ENCODE measurements at regions not wholly inside any gene's neighbourhood (a gene's known extent, or its start where the extent isn't known, plus 50 kb on each side); places are given as distances from the start of the nearest gene placed in this dataset.

DNA sequence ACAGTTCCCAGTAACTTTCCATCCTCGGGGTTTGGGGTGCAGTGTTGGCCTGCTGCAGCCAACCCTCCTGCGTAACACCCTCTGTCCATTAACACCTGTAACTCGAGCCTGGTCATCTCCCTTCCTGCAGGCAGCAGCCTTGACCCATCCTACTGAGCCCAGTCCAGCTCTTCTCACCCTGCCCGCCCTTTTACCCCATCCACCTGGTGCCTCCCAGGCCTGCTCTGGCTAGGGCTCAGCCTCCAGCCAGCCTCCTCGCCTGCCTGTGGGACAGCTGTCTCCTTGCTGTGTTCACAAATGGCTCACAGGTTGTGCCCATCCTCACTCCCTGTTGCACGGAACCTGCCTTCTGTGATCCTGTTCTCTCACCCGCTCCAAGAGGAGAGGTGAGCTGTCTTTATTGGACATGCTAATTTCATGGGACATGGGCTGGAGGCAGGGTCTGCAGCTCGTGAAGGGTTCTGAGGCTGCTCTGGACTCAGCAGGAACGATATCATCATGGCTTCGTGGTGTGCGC lies 277.2 kb upstream of the TCERG1L start:
- no peak for ATAC-seq
- Histone ChIP-seq H3K4me1 (no peaks in the 10 kb centered on the region), H3K9me3 (no peaks in the 10 kb centered on the region), H3K4me3 (no peak overlapping the region), H3K36me3 (no peaks in the 10 kb centered on the region), H3K27me3 (ENCODE audit: low read depth) (no peaks in the 10 kb centered on the region), H3K27ac (no peak overlapping the region)
- intact Hi-C loops (cut with DNase I) = no loop called here
- TF ChIP-seq, protein P1, sequence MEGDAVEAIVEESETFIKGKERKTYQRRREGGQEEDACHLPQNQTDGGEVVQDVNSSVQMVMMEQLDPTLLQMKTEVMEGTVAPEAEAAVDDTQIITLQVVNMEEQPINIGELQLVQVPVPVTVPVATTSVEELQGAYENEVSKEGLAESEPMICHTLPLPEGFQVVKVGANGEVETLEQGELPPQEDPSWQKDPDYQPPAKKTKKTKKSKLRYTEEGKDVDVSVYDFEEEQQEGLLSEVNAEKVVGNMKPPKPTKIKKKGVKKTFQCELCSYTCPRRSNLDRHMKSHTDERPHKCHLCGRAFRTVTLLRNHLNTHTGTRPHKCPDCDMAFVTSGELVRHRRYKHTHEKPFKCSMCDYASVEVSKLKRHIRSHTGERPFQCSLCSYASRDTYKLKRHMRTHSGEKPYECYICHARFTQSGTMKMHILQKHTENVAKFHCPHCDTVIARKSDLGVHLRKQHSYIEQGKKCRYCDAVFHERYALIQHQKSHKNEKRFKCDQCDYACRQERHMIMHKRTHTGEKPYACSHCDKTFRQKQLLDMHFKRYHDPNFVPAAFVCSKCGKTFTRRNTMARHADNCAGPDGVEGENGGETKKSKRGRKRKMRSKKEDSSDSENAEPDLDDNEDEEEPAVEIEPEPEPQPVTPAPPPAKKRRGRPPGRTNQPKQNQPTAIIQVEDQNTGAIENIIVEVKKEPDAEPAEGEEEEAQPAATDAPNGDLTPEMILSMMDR (IDR thresholded peaks at IDR 0.05) = no peak
- no peak for DNase-seq

DNA sequence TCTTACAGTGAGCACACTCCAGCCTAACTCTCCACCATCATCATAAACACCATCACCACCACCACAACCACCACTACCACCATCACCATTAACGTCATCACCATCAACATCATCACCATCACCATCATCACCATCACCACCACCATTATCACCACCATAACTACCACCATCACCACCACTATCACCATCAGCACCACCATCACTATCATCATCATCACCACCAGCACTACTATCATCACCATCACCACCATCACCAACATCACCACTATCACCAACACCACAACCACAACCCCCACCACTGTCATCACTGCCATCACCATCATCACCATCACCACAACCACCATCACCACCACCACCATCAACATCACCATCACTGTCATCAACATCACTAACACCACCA lies 279.0 kb upstream of the TCERG1L start:
- H3K4me1 ChIP-seq = no peaks in the 10 kb centered on the region
- H3K9me3 ChIP-seq = no peaks in the 10 kb centered on the region
- no peak overlapping the region for H3K27ac ChIP-seq
- H3K36me3 ChIP-seq = no peaks in the 10 kb centered on the region
- DNase-seq (no peak), ATAC-seq (no peak)
- TF ChIP-seq, protein P1 (IDR thresholded peaks at IDR 0.05) = no peak
- intact Hi-C loops (cut with DNase I) = no loop called here
- no peaks in the 10 kb centered on the region for H3K27me3 ChIP-seq (ENCODE audit: low read depth)
- no peak overlapping the region for H3K4me3 ChIP-seq

DNA sequence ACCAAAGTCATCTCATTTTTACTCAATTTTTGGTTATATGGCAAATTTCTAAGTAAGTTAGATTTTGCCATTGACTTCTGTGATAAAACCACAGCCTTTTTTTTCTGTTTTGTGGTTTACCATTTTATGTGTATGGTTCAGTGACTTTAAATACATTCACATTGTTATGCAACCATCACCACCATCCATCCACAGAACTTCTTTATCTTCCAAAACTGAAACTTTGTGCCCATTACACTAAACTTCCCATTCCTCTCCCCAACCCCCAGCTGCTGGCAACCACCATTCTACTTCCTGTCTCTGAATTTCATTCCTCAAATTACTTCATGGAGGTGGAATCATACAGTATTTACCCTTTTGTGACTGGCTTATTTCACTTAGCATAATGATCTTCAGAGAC lies 280.4 kb upstream of the TCERG1L start:
- intact Hi-C loops (cut with DNase I) = no loop called here
- H3K4me3 ChIP-seq = no peak overlapping the region
- H3K27me3 ChIP-seq (ENCODE audit: low read depth) = no peaks in the 10 kb centered on the region
- no peaks in the 10 kb centered on the region for H3K9me3 ChIP-seq
- TF ChIP-seq, protein P1 (IDR thresholded peaks at IDR 0.05) = no peak
- no peaks in the 10 kb centered on the region for H3K4me1 ChIP-seq
- DNase-seq = no peak
- ATAC-seq = no peak
- H3K36me3 ChIP-seq = no peaks in the 10 kb centered on the region
- H3K27ac ChIP-seq = no peak overlapping the region

DNA sequence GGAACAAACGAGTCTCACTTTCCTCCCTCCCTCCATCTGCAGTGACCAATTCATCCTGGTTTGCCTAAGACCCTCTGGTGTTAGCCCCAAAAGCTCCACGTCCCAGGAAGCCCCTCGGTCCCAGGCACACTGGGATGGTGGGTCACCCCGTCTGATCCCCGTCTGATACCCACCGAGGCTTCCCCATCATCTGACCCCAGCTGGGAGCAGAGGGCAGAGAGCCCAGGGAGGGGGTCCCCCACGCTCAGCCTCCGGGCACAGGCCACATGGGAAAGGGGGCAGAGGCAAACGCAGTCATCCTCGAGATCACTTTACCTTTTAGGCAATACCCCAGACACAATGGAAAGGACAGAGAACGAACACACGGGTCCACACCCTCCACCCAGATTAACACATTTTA lies 291.6 kb upstream of the PPP2R2D start:
- peaks cover 10% of the 10 kb centered on the region for H3K9me3 ChIP-seq
- intact Hi-C loops (cut with DNase I) = no loop called here
- no peak overlapping the region for H3K27ac ChIP-seq
- H3K4me1 ChIP-seq = no peaks in the 10 kb centered on the region
- ATAC-seq = no peak
- DNase-seq = no peak
- TF ChIP-seq, protein P1 (IDR thresholded peaks at IDR 0.05) = no peak
- H3K36me3 ChIP-seq = no peaks in the 10 kb centered on the region
- H3K4me3 ChIP-seq = no peak overlapping the region
- H3K27me3 ChIP-seq (ENCODE audit: low read depth) = no peaks in the 10 kb centered on the region

DNA sequence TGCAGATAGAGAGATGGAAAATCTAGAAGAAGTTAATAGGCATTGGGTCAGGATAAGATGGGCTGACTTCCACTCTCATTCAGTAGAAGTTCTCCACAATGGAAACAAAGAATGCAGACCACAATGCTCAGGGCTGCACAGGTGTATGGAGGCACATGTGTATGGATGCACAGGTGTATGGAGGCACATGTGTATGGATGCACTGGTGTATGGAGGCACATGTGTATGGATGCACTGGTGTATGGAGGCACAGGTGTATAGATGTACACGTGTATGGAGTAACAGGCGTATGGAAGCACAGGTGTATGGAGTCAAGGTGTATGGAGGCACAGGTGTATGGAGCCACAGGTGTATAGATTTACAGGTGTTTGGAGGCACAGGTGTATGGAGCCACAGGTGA lies 285.7 kb upstream of the PPP2R2D start:
- no peaks in the 10 kb centered on the region for H3K9me3 ChIP-seq
- no peak for DNase-seq
- intact Hi-C loops (cut with DNase I) = no loop called here

More for the DNA sequence above, 285.7 kb upstream of the PPP2R2D start:
- H3K4me1 ChIP-seq = no peaks in the 10 kb centered on the region
- no peak overlapping the region for H3K27ac ChIP-seq
- ATAC-seq = no peak
- H3K4me3 ChIP-seq = no peak overlapping the region
- H3K36me3 ChIP-seq = no peaks in the 10 kb centered on the region
- H3K27me3 ChIP-seq (ENCODE audit: low read depth) = no peaks in the 10 kb centered on the region
- TF ChIP-seq, protein P1 (IDR thresholded peaks at IDR 0.05) = no peak
